ENCODE measurements at regions not wholly inside any gene's neighbourhood (a gene's known extent, or its start where the extent isn't known, plus 50 kb on each side); places are given as distances from the start of the nearest gene placed in this dataset.

DNA sequence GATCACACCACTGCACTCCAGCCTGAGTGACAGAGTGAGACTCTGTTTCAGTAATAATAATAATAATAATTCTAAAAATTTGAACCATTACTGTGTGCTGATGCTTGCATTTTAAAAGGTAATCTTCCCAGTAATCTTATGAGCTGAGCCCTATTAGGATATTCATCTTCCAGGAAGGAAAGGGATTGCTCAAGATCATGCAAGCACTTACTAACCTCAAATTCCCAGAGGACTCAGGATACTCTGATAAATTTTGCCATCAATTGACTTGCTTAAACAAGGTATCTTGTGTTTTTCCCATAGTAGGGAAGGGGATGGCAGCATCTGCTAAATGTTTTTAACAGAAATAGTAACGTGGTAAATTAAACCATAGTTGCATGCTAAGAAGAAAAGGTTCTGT is 176.4 kb upstream of the MRPS30 start (continued):
- TF ChIP-seq CHD7 (IDR thresholded peaks at IDR 0.05; ENCODE audit: insufficient replicate concordance, low read length): no peak
- no peak for TF ChIP-seq CHD1 (IDR thresholded peaks at IDR 0.05; ENCODE audit: low read depth, low read length)
- TF ChIP-seq ZNF274 (IDR thresholded peaks at IDR 0.05; ENCODE audit: borderline replicate concordance, extremely low read depth, low read length): no peak
- no peak for TF ChIP-seq KDM1A (IDR thresholded peaks at IDR 0.05; ENCODE audit: borderline replicate concordance, low read length)
- no peak for TF ChIP-seq ASH2L (IDR thresholded peaks at IDR 0.05; ENCODE audit: low read length)
- TF ChIP-seq, protein P1, sequence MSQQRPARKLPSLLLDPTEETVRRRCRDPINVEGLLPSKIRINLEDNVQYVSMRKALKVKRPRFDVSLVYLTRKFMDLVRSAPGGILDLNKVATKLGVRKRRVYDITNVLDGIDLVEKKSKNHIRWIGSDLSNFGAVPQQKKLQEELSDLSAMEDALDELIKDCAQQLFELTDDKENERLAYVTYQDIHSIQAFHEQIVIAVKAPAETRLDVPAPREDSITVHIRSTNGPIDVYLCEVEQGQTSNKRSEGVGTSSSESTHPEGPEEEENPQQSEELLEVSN (IDR thresholded peaks at IDR 0.05): no peak
- TF ChIP-seq, protein P2, sequence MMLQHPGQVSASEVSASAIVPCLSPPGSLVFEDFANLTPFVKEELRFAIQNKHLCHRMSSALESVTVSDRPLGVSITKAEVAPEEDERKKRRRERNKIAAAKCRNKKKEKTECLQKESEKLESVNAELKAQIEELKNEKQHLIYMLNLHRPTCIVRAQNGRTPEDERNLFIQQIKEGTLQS (IDR thresholded peaks at IDR 0.05; ENCODE audit: insufficient read depth, low read depth, low read length): no peak
- TF ChIP-seq HDAC6 (IDR thresholded peaks at IDR 0.05; ENCODE audit: low read depth, low read length): no peak
- TF ChIP-seq TAF1 (IDR thresholded peaks at IDR 0.05; ENCODE audit: low read depth, low read length): no peak
- TF ChIP-seq SAP30 (IDR thresholded peaks at IDR 0.05; ENCODE audit: insufficient read depth, insufficient replicate concordance, low read length): no peak
- no peak for TF ChIP-seq TEAD4 (IDR thresholded peaks at IDR 0.05; ENCODE audit: low read depth, low read length)

All from H1 (cell line).